ENCODE measurements at regions not wholly inside any gene's neighbourhood (a gene's known extent, or its start where the extent isn't known, plus 50 kb on each side); places are given as distances from the start of the nearest gene placed in this dataset.

DNA sequence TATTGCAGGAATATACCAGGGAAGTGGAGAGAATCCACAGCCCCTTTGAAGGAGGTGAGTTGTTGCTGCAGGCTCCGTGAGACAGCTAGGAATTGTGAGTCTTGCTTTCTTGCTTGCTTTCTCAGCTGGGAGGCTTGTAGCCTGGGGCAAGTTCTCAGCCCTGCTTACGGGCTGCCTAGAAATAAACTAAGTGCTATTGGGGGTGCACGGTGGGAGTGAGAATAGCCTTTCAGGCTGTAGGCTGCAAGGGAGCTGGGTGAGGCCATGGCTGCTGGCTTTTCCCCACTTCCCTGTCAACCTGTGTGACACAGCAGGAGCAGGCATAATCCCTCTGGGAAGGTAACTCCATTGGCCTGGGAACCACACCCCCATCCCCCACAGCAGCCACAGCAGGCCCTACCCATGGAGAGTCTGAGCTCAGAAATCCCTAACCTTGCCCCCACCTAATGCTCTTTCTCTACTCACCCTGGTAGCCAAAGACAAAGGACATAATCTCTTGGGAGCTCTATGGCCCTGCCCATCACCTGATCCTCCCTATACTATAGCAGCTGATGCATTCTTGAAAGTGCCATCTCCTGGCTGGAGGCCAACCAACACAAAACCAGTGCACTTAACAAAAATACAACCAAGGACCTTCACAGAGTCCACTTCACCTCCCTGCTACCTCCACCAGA is 113.0 kb downstream of the MMRN1 start:
- TF ChIP-seq, protein P1, sequence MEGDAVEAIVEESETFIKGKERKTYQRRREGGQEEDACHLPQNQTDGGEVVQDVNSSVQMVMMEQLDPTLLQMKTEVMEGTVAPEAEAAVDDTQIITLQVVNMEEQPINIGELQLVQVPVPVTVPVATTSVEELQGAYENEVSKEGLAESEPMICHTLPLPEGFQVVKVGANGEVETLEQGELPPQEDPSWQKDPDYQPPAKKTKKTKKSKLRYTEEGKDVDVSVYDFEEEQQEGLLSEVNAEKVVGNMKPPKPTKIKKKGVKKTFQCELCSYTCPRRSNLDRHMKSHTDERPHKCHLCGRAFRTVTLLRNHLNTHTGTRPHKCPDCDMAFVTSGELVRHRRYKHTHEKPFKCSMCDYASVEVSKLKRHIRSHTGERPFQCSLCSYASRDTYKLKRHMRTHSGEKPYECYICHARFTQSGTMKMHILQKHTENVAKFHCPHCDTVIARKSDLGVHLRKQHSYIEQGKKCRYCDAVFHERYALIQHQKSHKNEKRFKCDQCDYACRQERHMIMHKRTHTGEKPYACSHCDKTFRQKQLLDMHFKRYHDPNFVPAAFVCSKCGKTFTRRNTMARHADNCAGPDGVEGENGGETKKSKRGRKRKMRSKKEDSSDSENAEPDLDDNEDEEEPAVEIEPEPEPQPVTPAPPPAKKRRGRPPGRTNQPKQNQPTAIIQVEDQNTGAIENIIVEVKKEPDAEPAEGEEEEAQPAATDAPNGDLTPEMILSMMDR (conservative IDR thresholded peaks at IDR 0.05 in 1 of 2, IDR thresholded peaks at IDR 0.05 in 1 of 2; ENCODE audit: low read depth in 1 of 2, low read length in 2 of 2) = no peak
- no peak for TF ChIP-seq EZH2 (IDR thresholded peaks at IDR 0.05; ENCODE audit: low read length, missing control alignments)
- no peaks in the 10 kb centered on the region for H3K79me2 ChIP-seq (ENCODE audit: control insufficient read depth, insufficient read depth, low read length)

DNA sequence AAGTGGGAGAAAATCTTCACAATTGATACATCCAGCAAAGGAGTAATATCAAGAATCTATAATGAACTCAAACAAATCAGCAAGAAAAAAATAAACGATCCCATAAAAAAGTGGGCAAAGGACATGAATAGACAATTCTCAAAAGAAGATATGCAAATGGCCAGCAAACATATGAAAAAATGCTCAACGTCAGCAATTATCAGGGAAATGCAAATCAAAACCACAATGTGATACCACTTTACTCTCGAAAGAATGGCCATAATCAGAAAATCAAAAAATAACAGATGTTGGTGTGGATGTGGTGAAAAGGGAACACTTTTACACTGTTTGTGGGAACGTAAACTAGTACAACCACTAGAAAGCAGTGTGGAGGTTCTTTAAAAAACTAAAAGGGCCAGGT is 114.3 kb upstream of the CCSER1 start:
- no peak for TF ChIP-seq EZH2 (IDR thresholded peaks at IDR 0.05; ENCODE audit: low read length, missing control alignments)
- TF ChIP-seq, protein P1 (conservative IDR thresholded peaks at IDR 0.05 in 1 of 2, IDR thresholded peaks at IDR 0.05 in 1 of 2; ENCODE audit: low read depth in 1 of 2, low read length in 2 of 2) = no peak
- Histone ChIP-seq H2AFZ (ENCODE audit: low read length) (no peak overlapping the region), H3K27ac (ENCODE audit: insufficient read depth, low read length) (no peak overlapping the region), H3K9me3 (ENCODE audit: control insufficient read depth, insufficient read depth, low read depth, low read length) (no peaks in the 10 kb centered on the region), H3K4me2 (ENCODE audit: extremely low read depth, insufficient read depth, low read length) (no peak overlapping the region), H3K4me3 (replicated peaks in 1 of 4; ENCODE audit: control extremely low read depth in 1 of 4, insufficient read depth in 1 of 4, low read depth in 3 of 4, low read length in 4 of 4) (no peak overlapping the region), H4K20me1 (ENCODE audit: control insufficient read depth, extremely low read depth, insufficient read depth, low read length) (no peaks in the 10 kb centered on the region), H3K27me3 (ENCODE audit: control insufficient read depth, insufficient read depth, low read length) (no peaks in the 10 kb centered on the region), H3K4me1 (ENCODE audit: control insufficient read depth, extremely low read depth, insufficient read depth, low read length) (no peaks in the 10 kb centered on the region), H3K9ac (ENCODE audit: insufficient read depth, low read length) (no peak overlapping the region), H3K36me3 (ENCODE audit: control insufficient read depth, insufficient read depth, low read length) (no peaks in the 10 kb centered on the region), H3K79me2 (ENCODE audit: control insufficient read depth, insufficient read depth, low read length) (no peaks in the 10 kb centered on the region)
- DNase-seq (ENCODE audit: low read depth in 2 of 2) = no peak

More for the DNA sequence above, 113.0 kb downstream of the MMRN1 start:
- no peak overlapping the region for H3K4me2 ChIP-seq (ENCODE audit: extremely low read depth, insufficient read depth, low read length)
- no peak overlapping the region for H2AFZ ChIP-seq (ENCODE audit: low read length)
- H3K9me3 ChIP-seq (ENCODE audit: control insufficient read depth, insufficient read depth, low read depth, low read length) = no peaks in the 10 kb centered on the region
- no peak for DNase-seq (ENCODE audit: low read depth in 2 of 2)
- H3K4me3 ChIP-seq (replicated peaks in 1 of 4; ENCODE audit: control extremely low read depth in 1 of 4, insufficient read depth in 1 of 4, low read depth in 3 of 4, low read length in 4 of 4) = no peak overlapping the region
- H3K36me3 ChIP-seq (ENCODE audit: control insufficient read depth, insufficient read depth, low read length) = no peaks in the 10 kb centered on the region
- no peak overlapping the region for H3K27ac ChIP-seq (ENCODE audit: insufficient read depth, low read length)
- H4K20me1 ChIP-seq (ENCODE audit: control insufficient read depth, extremely low read depth, insufficient read depth, low read length) = no peaks in the 10 kb centered on the region
- no peaks in the 10 kb centered on the region for H3K4me1 ChIP-seq (ENCODE audit: control insufficient read depth, extremely low read depth, insufficient read depth, low read length)
- no peak overlapping the region for H3K9ac ChIP-seq (ENCODE audit: insufficient read depth, low read length)
- no peaks in the 10 kb centered on the region for H3K27me3 ChIP-seq (ENCODE audit: control insufficient read depth, insufficient read depth, low read length)

DNA sequence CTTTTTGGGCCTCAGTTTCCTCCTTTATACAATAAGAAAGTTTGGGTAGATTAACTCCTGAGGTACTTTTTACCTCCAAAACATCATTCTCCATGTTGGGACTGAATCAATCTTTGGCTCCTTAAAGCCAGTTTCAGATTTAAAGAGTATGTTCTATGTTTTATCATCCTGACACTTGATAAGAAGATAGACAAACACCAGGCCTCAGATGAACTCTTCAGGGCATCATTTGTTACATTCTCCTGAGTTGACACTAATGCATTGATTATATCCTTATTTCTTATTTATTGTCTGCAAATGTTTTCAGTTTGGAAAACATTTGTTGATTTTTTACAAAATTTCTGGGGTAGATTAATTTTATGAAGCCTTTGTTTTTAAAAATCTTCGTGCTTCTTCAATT is 102.7 kb upstream of the CCSER1 start:
- no peak overlapping the region for H2AFZ ChIP-seq (ENCODE audit: low read length)
- H3K79me2 ChIP-seq (ENCODE audit: control insufficient read depth, insufficient read depth, low read length) = no peaks in the 10 kb centered on the region
- no peak overlapping the region for H3K9ac ChIP-seq (ENCODE audit: insufficient read depth, low read length)
- no peak for DNase-seq (ENCODE audit: low read depth in 2 of 2)
- no peaks in the 10 kb centered on the region for H3K9me3 ChIP-seq (ENCODE audit: control insufficient read depth, insufficient read depth, low read depth, low read length)
- H3K4me3 ChIP-seq (replicated peaks in 1 of 4; ENCODE audit: control extremely low read depth in 1 of 4, insufficient read depth in 1 of 4, low read depth in 3 of 4, low read length in 4 of 4) = no peak overlapping the region
- no peak overlapping the region for H3K4me2 ChIP-seq (ENCODE audit: extremely low read depth, insufficient read depth, low read length)
- TF ChIP-seq EZH2 (IDR thresholded peaks at IDR 0.05; ENCODE audit: low read length, missing control alignments) = no peak
- TF ChIP-seq, protein P1 (conservative IDR thresholded peaks at IDR 0.05 in 1 of 2, IDR thresholded peaks at IDR 0.05 in 1 of 2; ENCODE audit: low read depth in 1 of 2, low read length in 2 of 2) = no peak
- H4K20me1 ChIP-seq (ENCODE audit: control insufficient read depth, extremely low read depth, insufficient read depth, low read length) = no peaks in the 10 kb centered on the region
- H3K27ac ChIP-seq (ENCODE audit: insufficient read depth, low read length) = no peak overlapping the region
- H3K4me1 ChIP-seq (ENCODE audit: control insufficient read depth, extremely low read depth, insufficient read depth, low read length) = no peaks in the 10 kb centered on the region
- no peaks in the 10 kb centered on the region for H3K27me3 ChIP-seq (ENCODE audit: control insufficient read depth, insufficient read depth, low read length)
- H3K36me3 ChIP-seq (ENCODE audit: control insufficient read depth, insufficient read depth, low read length) = no peaks in the 10 kb centered on the region
